Astrocyte (in vitro differentiated cells and primary cell): ENCODE measurements at regions not wholly inside any gene's neighbourhood (a gene's known extent, or its start where the extent isn't known, plus 50 kb on each side); places are given as distances from the start of the nearest gene placed in this dataset.

Source experiments
- DNase-seq: peaks from one replicate; pipeline ENCODE4 v3.0.0-alpha.2; 2010; ENCODE audit warnings: low read depth
- FAIRE-seq: peaks from 2 replicates; lab custom pipeline; 2011; peaks lifted over from hg19 to GRCh38; lab: Jason Lieb, UNC
- H2AFZ ChIP-seq: 2 replicates; pipeline ENCODE4 v1.6.0; 2012; ENCODE audit warnings: low read depth, low read length, inconsistent platforms
- H3K27ac ChIP-seq: 2 replicates; pipeline ENCODE4 v1.5.1; 2011; ENCODE audit warnings: low read depth, low read length, inconsistent platforms
- H3K27me3 ChIP-seq: 2 replicates; pipeline ENCODE4 v1.6.0; 2011; ENCODE audit warnings: low read length, inconsistent platforms; ENCODE audit not compliant: insufficient read depth
- H3K36me3 ChIP-seq: 2 replicates; pipeline ENCODE4 v1.5.1; 2011; ENCODE audit warnings: low read length, inconsistent platforms; ENCODE audit not compliant: insufficient read depth
- H3K4me1 ChIP-seq: 2 replicates; pipeline ENCODE4 v1.5.1; 2011; ENCODE audit warnings: low read length, inconsistent platforms; ENCODE audit not compliant: insufficient read depth
- H3K4me2 ChIP-seq: 2 replicates; pipeline ENCODE4 v1.6.0; 2012; ENCODE audit warnings: low read length, inconsistent platforms
- H3K4me3 ChIP-seq: 2 replicates; pipeline ENCODE4 v1.5.1; 2011; ENCODE audit warnings: low read depth, mild to moderate bottlenecking, low read length, inconsistent platforms; ENCODE audit not compliant: insufficient read depth
- H3K79me2 ChIP-seq: 2 replicates; pipeline ENCODE4 v1.6.0; 2012; ENCODE audit warnings: mild to moderate bottlenecking, low read length, inconsistent platforms; ENCODE audit not compliant: insufficient read depth
- H3K9ac ChIP-seq: 2 replicates; pipeline ENCODE4 v1.6.0; 2012; ENCODE audit warnings: mild to moderate bottlenecking, low read length, inconsistent platforms
- H3K9me3 ChIP-seq: 2 replicates; pipeline ENCODE4 v1.5.1; 2012; ENCODE audit warnings: low read depth, mild to moderate bottlenecking, low read length, inconsistent platforms; ENCODE audit not compliant: insufficient read depth
- H4K20me1 ChIP-seq: 2 replicates; pipeline ENCODE4 v1.6.0; 2012; ENCODE audit warnings: low read length, inconsistent platforms; ENCODE audit not compliant: insufficient read depth
- H3K27ac Mint-ChIP-seq: one replicate; pipeline ENCODE4 v1.8.0; 2021; ENCODE audit warnings: mild to moderate bottlenecking, mixed read lengths; ENCODE audit not compliant: unreplicated experiment
- H3K27me3 Mint-ChIP-seq: one replicate; pipeline ENCODE4 v1.8.0; 2021; ENCODE audit warnings: low read depth, mixed read lengths; ENCODE audit not compliant: unreplicated experiment
- H3K36me3 Mint-ChIP-seq: one replicate; pipeline ENCODE4 v1.8.0; 2021; ENCODE audit warnings: low read depth, mixed read lengths; ENCODE audit not compliant: unreplicated experiment
- H3K4me1 Mint-ChIP-seq: one replicate; pipeline ENCODE4 v1.8.0; 2021; ENCODE audit warnings: low read depth, mixed read lengths; ENCODE audit not compliant: unreplicated experiment
- H3K4me3 Mint-ChIP-seq: one replicate; pipeline ENCODE4 v1.8.0; 2021; ENCODE audit warnings: mild to moderate bottlenecking, moderate library complexity, mixed read lengths; ENCODE audit not compliant: unreplicated experiment
- H3K9me3 Mint-ChIP-seq: one replicate; pipeline ENCODE4 v1.8.0; 2021; ENCODE audit warnings: mild to moderate bottlenecking, mixed read lengths; ENCODE audit not compliant: unreplicated experiment
- EZH2 ChIP-seq: IDR thresholded peaks from 2 replicates; pipeline ENCODE4 v1.6.1; 2012; ENCODE audit warnings: mild to moderate bottlenecking, low read length, inconsistent platforms; ENCODE audit not compliant: insufficient read depth
- TF ChIP-seq, protein P1 (sequence below): IDR thresholded peaks from 2 replicates; pipeline ENCODE4 v1.5.1; 2011; ENCODE audit warnings: low read depth, mild to moderate bottlenecking, inconsistent platforms, low read length, moderate library complexity; ENCODE audit not compliant: insufficient read depth

DNA sequence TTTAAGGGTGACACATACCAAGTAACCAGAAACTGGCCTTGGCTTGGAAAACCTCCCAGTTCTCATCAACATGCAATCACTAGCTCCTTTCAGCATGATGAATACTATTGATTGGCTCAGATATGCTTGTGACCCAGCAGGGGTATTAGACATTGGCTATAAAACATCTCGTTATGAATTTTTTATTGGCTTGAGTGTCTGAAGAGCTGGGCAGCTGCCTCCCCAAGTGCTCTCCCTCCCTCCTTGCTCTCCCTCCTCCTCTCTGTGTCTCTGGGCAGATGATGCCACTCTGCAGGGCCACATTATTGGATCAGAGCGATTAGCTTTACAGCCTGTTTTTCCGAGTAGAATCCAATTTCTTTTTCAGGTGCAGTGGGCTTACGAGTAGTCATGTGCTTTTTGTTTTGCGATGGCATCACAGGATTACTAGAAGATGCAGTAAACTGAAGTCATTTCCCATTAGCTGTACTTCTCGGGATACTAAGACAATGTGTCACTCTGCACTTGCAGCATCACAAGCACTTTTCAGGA lies 79.3 kb upstream of the ATF3 start:
- no peaks in the 10 kb centered on the region for H3K9me3 Mint-ChIP-seq
- H3K9me3 ChIP-seq = no peaks in the 10 kb centered on the region
- H3K27ac ChIP-seq = no peak overlapping the region
- TF ChIP-seq, protein P1, sequence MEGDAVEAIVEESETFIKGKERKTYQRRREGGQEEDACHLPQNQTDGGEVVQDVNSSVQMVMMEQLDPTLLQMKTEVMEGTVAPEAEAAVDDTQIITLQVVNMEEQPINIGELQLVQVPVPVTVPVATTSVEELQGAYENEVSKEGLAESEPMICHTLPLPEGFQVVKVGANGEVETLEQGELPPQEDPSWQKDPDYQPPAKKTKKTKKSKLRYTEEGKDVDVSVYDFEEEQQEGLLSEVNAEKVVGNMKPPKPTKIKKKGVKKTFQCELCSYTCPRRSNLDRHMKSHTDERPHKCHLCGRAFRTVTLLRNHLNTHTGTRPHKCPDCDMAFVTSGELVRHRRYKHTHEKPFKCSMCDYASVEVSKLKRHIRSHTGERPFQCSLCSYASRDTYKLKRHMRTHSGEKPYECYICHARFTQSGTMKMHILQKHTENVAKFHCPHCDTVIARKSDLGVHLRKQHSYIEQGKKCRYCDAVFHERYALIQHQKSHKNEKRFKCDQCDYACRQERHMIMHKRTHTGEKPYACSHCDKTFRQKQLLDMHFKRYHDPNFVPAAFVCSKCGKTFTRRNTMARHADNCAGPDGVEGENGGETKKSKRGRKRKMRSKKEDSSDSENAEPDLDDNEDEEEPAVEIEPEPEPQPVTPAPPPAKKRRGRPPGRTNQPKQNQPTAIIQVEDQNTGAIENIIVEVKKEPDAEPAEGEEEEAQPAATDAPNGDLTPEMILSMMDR = no peak
- TF ChIP-seq EZH2 = no peak
- H2AFZ ChIP-seq = no peak overlapping the region
- H3K4me3 ChIP-seq = no peak overlapping the region
- no peak overlapping the region for H3K9ac ChIP-seq
- H3K27ac Mint-ChIP-seq = no peak overlapping the region
- peaks cover 33% of the 10 kb centered on the region for H3K27me3 ChIP-seq
- H3K27me3 Mint-ChIP-seq = peaks cover 17% of the 10 kb centered on the region
- no peak for FAIRE-seq
- peaks cover 2% of the 10 kb centered on the region for H3K36me3 Mint-ChIP-seq
- peak; percentile 50 for DNase-seq
- H4K20me1 ChIP-seq = no peaks in the 10 kb centered on the region
- H3K4me1 Mint-ChIP-seq = peaks cover 9% of the 10 kb centered on the region
- peaks cover 7% of the 10 kb centered on the region for H3K4me1 ChIP-seq
- H3K79me2 ChIP-seq = no peaks in the 10 kb centered on the region
- H3K4me2 ChIP-seq = no peak overlapping the region
- no peak overlapping the region for H3K4me3 Mint-ChIP-seq
- H3K36me3 ChIP-seq = no peaks in the 10 kb centered on the region

DNA sequence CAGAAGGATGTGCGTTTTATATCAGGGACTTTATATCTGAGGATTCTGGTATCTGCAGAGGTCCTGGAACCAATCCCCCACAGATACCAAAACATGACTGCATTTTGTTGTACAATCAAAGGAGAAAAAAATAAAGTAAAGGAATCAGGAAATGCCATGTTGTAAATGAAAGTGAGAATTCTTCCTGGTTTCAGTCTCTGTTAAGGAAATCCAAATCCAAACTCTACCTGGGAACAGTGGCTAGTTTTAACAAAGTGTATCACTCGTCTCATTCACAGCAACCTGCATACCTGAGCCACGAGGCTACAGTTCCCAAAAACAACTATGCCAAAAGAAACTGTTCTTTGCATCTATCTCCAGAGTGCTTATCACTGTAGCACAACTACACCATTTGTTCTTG lies 77.3 kb upstream of the ATF3 start:
- H3K4me2 ChIP-seq = no peak overlapping the region
- H3K36me3 ChIP-seq = no peaks in the 10 kb centered on the region
- no peak for TF ChIP-seq EZH2
- TF ChIP-seq, protein P1 = no peak
- H3K27me3 ChIP-seq = peaks cover 33% of the 10 kb centered on the region
- no peak for FAIRE-seq
- no peaks in the 10 kb centered on the region for H3K9me3 ChIP-seq
- H2AFZ ChIP-seq = no peak overlapping the region
- H3K27me3 Mint-ChIP-seq = peaks cover 18% of the 10 kb centered on the region
- no peaks in the 10 kb centered on the region for H4K20me1 ChIP-seq
- H3K9me3 Mint-ChIP-seq = no peaks in the 10 kb centered on the region
- peaks cover 2% of the 10 kb centered on the region for H3K36me3 Mint-ChIP-seq
- DNase-seq = no peak
- H3K27ac ChIP-seq = no peak overlapping the region
- no peak overlapping the region for H3K9ac ChIP-seq
- no peaks in the 10 kb centered on the region for H3K4me1 Mint-ChIP-seq
- H3K4me3 Mint-ChIP-seq = no peak overlapping the region
- no peak overlapping the region for H3K4me3 ChIP-seq
- no peaks in the 10 kb centered on the region for H3K79me2 ChIP-seq
- no peak overlapping the region for H3K27ac Mint-ChIP-seq
- H3K4me1 ChIP-seq = peaks cover 4% of the 10 kb centered on the region

DNA sequence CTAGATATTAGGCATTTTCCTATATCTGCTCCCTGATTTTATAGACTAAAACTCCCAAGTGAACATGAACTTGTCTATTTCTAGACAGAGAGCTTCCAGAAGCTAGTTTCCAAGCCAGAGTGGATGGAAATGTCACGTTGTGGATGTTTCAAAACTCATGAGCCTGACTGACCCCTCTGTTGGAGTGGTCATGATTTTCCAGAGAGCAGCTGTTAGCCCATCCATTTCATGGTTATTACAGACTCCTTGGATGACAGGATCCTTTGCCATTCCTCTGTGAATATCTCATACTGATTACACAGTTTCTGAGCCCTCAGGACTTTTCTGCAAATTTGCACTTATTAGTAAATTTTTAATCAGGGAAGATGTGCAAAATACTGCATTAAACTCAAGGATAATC lies 76.8 kb upstream of the ATF3 start:
- Mint-ChIP-seq H3K4me1 (no peaks in the 10 kb centered on the region), H3K9me3 (no peaks in the 10 kb centered on the region), H3K27ac (no peak overlapping the region), H3K27me3 (peaks cover 18% of the 10 kb centered on the region), H3K4me3 (no peak overlapping the region), H3K36me3 (peaks cover 2% of the 10 kb centered on the region)
- no peak for DNase-seq
- Histone ChIP-seq H2AFZ (no peak overlapping the region), H3K9me3 (no peaks in the 10 kb centered on the region), H3K4me2 (no peak overlapping the region), H4K20me1 (no peaks in the 10 kb centered on the region), H3K9ac (no peak overlapping the region), H3K4me1 (peaks cover 4% of the 10 kb centered on the region), H3K36me3 (no peaks in the 10 kb centered on the region), H3K27ac (no peak overlapping the region), H3K79me2 (no peaks in the 10 kb centered on the region), H3K4me3 (no peak overlapping the region), H3K27me3 (peaks cover 33% of the 10 kb centered on the region)
- TF ChIP-seq, protein P1 = no peak
- no peak for TF ChIP-seq EZH2
- FAIRE-seq = no peak
